Progenitor cell of endocrine pancreas (in vitro differentiated cells): ENCODE measurements at regions not wholly inside any gene's neighbourhood (a gene's known extent, or its start where the extent isn't known, plus 50 kb on each side); places are given as distances from the start of the nearest gene placed in this dataset.

ENCODE experiments used
- DNase-seq: peaks from one replicate; pipeline ENCODE4 v3.0.0; 2021; ENCODE audit warnings: low spot score; ENCODE audit not compliant: unreplicated experiment
- H3K27ac Mint-ChIP-seq: 2 replicates; pipeline ENCODE4 v1.8.0; 2021; ENCODE audit warnings: mild to moderate bottlenecking, moderate library complexity, mixed read lengths
- H3K27me3 Mint-ChIP-seq: 2 replicates; pipeline ENCODE4 v1.8.0; 2021; ENCODE audit warnings: mixed read lengths
- H3K36me3 Mint-ChIP-seq: 2 replicates; pipeline ENCODE4 v1.8.0; 2022; ENCODE audit warnings: mixed read lengths; ENCODE audit not compliant: insufficient read depth
- H3K4me1 Mint-ChIP-seq: 2 replicates; pipeline ENCODE4 v1.8.0; 2021; ENCODE audit warnings: low read depth, mixed read lengths
- H3K4me3 Mint-ChIP-seq: 2 replicates; pipeline ENCODE4 v1.8.0; 2021; ENCODE audit warnings: low read depth, mild to moderate bottlenecking, moderate library complexity, mixed read lengths
- H3K9me3 Mint-ChIP-seq: 2 replicates; pipeline ENCODE4 v1.8.0; 2021; ENCODE audit warnings: low read depth, mixed read lengths
- CTCF ChIP-seq: fragments of 200-600 bp; sonication (generic); IDR thresholded peaks from one replicate; pipeline ENCODE4 v1.5.0; 2021; ENCODE audit warnings: antibody characterized with exemption, mild to moderate bottlenecking; ENCODE audit not compliant: unreplicated experiment

GRCh38 chr10:3873728-3874461, 88.9 kb upstream of the KLF6 start:
- H3K27ac Mint-ChIP-seq = no peak overlapping the region

DNA sequence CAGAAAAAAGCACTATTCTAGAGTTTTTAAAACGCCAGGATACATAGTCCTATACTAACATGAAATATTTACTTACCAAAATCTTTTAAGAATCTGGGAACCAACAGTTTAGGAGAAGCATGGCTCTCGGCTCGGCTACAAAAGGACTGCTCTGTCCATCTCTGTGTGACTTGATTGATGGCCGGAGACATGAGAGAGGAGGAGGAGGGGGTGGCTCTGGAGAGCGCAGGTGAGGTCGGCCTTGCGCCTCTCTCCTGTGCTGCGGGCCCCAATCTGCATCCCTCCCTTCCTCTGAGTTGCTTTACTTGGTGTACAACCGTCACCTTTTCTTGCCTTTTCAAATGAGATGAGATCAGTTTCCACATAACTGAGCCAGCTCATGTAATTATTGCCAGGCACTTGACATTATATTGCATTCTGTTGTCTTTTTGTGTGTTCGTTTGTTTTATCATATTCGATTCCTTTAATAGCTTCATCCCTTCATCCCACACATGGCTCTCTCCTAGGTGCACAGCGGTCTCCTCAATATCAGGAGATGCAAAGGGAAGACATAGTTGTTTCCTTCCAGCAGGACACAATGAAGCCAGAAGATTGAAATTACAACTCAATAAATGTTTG, 87.8 kb upstream of the KLF6 start:
- no peak for TF ChIP-seq CTCF
- no peak overlapping the region for H3K4me3 Mint-ChIP-seq
- H3K36me3 Mint-ChIP-seq = no peaks in the 10 kb centered on the region
- peaks cover 4% of the 10 kb centered on the region for H3K4me1 Mint-ChIP-seq
- H3K27ac Mint-ChIP-seq = no peak overlapping the region
- no peaks in the 10 kb centered on the region for H3K27me3 Mint-ChIP-seq
- DNase-seq = no peak
- H3K9me3 Mint-ChIP-seq = no peaks in the 10 kb centered on the region

More at GRCh38 chr10:3873728-3874461, 88.9 kb upstream of the KLF6 start:
- TF ChIP-seq CTCF = no peak
- no peak for DNase-seq
- no peak overlapping the region for H3K4me3 Mint-ChIP-seq
- H3K36me3 Mint-ChIP-seq = no peaks in the 10 kb centered on the region
- no peaks in the 10 kb centered on the region for H3K9me3 Mint-ChIP-seq
- H3K4me1 Mint-ChIP-seq = peaks cover 4% of the 10 kb centered on the region
- no peaks in the 10 kb centered on the region for H3K27me3 Mint-ChIP-seq

- Mint-ChIP-seq H3K4me3 (no peak overlapping the region), H3K9me3 (no peaks in the 10 kb centered on the region), H3K27ac (no peak overlapping the region), H3K36me3 (no peaks in the 10 kb centered on the region), H3K27me3 (no peaks in the 10 kb centered on the region), H3K4me1 (peaks cover 4% of the 10 kb centered on the region)
- no peak for DNase-seq
- no peak for TF ChIP-seq CTCF
These were observed 86.5 kb upstream of the KLF6 start for GRCh38 chr10:3871424-3871996.

- no peaks in the 10 kb centered on the region for H3K9me3 Mint-ChIP-seq
- no peaks in the 10 kb centered on the region for H3K36me3 Mint-ChIP-seq
- no peak for DNase-seq
- H3K27ac Mint-ChIP-seq = no peak overlapping the region
- no peak overlapping the region for H3K4me3 Mint-ChIP-seq
- H3K4me1 Mint-ChIP-seq = peaks cover 4% of the 10 kb centered on the region
- TF ChIP-seq CTCF = no peak
- H3K27me3 Mint-ChIP-seq = no peaks in the 10 kb centered on the region
These were observed 84.0 kb upstream of the KLF6 start for GRCh38 chr10:3869036-3869435.

DNA sequence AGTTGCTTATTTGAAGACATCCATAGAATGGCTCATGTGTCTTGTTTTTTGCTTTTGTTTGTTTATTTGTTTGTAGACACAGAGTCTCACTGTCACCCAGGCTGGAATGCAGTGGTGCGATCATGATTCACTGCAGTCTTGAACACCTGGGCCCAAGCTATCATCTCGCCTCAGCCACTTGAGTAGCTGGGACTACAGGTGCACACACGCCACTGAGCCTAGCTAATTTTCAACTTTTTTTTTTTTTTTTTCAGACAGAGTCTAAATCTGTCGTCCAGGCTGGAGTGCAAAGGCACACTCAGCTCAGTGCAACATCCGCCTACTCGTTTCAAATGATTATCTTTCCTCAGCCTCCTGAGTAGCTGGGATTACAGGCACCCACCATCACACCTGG, 83.3 kb upstream of the KLF6 start:
- Mint-ChIP-seq H3K9me3 (no peaks in the 10 kb centered on the region), H3K27ac (no peak overlapping the region), H3K27me3 (no peaks in the 10 kb centered on the region), H3K4me3 (no peak overlapping the region), H3K4me1 (peaks cover 4% of the 10 kb centered on the region), H3K36me3 (no peaks in the 10 kb centered on the region)
- no peak for TF ChIP-seq CTCF
- DNase-seq = no peak
